Activated CD4-positive, alpha-beta T cell treated with anti-CD3 and anti-CD28 coated beads, Interleukin-2, amount 50 U/mL, for 48 hours (primary cell): ENCODE measurements at regions not wholly inside any gene's neighbourhood (a gene's known extent, or its start where the extent isn't known, plus 50 kb on each side); places are given as distances from the start of the nearest gene placed in this dataset.
"Not testable (repeated sequence)": the region's sequence is repeated elsewhere in the genome, so short reads cannot be mapped to it uniquely, and the experiment has no call there.

Source experiments
- DNase-seq, 2 experiments: peaks; one replicate each; pipeline ENCODE4 v3.0.0-alpha.2; 2020

DNA sequence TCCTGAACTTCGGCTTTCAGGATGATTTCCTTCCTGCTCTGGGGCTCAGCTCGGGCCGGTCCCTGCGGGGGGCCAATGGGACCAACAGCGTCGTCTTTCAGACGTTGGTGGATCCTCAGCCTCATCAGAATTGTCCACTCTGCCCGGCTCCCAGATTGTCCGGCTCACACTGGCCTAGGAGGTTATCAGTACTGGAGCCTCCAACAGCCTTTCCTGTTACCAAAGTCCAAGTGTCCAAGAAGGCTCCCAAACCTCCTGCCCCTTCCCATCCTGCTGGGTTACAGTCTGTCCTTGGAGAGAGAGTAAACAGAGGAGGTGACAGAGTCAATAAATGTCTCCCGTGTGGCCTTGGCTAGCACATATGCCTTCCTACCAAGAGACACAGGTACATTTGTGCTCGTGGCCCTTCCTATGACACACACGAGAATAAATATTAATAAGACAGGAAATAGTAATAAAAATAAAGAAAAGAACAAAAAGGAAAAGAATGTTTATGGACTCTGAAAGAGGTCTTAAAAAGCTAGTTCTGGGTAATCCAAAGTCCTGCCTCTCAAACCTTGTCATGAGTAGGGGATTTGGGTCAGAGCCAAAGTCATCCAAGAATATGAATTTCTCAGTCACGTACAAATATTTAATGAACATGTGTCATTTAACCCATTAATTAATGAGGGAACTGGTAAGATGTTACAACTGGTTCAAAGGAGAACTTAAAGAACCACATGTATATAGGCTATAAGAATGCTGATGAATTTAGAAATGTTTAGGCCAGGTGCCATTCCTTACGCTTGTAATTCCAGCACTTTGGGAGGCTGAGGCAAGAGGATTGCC lies 80.8 kb upstream of the SLC2A1 start:
- DNase-seq = no peak

DNA sequence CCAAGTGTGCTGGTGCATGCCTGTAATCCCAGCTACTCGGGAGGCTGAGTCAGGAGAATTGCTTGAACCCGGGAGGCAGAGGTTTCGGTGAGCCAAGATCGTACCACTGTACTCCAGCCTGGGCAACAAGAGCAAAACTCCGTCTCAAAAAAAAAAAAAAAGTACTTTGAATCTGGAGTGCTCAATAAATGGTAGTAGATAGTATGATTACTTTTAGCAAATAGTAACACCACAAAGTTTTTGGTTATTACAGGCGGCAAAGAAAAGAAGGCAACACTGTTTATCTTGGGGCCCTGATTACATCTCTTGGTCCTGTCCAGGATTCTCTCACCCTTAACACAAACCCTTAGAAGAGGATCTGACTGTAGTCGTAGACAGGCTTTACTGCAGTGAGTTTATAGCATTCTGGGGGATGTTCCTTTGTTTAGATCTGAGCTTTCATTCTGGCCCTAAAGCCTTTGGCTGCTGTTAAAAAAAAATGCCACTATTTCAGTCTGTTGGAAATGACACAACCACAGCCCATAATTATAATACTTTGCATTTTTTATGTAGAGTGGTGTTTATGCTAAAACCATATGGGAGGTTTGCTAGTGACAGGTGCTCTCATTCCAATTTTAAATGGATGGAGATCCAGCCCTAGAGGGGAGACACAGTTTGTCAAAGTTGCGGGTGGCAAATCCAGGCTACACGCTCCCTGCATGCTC lies 79.7 kb upstream of the SLC2A1 start:
- DNase-seq = no peak

DNA sequence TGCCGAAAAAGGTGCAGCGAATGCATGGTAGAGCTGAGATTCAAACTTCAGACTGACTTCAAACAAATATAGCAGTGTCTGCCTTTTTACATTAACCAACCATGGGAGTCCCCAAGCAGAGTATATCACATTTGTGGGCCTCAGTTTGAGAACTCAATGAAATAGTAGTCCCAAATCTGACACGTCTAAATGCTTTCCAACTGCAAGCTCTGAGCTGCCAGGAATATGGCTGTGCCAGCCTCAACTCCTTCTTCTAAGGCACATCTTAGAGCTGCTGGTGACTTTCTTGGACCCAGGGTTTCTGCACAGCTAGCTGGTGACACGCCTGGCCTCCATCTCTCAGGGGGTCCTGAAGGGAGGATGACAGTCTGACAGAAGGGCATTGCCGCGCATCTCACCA lies 78.8 kb upstream of the SLC2A1 start:
- DNase-seq = no peak

DNA sequence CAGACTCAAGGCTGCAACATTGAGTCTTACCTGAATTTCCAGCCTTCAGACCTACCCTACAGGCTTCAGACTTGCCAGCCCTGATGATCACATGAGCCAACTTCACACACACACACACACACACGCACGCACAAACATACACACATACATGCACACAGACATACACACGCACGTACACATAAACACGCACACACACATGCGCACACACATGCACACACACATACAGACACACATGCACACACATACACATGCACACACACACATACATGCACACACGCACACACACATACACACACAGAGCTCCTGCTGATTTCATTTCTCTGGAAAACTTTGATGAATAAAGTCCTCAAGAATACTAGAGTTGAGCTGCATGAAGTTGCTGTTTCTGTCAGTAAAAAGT lies 78.3 kb upstream of the SLC2A1 start:
- no peak for DNase-seq

DNA sequence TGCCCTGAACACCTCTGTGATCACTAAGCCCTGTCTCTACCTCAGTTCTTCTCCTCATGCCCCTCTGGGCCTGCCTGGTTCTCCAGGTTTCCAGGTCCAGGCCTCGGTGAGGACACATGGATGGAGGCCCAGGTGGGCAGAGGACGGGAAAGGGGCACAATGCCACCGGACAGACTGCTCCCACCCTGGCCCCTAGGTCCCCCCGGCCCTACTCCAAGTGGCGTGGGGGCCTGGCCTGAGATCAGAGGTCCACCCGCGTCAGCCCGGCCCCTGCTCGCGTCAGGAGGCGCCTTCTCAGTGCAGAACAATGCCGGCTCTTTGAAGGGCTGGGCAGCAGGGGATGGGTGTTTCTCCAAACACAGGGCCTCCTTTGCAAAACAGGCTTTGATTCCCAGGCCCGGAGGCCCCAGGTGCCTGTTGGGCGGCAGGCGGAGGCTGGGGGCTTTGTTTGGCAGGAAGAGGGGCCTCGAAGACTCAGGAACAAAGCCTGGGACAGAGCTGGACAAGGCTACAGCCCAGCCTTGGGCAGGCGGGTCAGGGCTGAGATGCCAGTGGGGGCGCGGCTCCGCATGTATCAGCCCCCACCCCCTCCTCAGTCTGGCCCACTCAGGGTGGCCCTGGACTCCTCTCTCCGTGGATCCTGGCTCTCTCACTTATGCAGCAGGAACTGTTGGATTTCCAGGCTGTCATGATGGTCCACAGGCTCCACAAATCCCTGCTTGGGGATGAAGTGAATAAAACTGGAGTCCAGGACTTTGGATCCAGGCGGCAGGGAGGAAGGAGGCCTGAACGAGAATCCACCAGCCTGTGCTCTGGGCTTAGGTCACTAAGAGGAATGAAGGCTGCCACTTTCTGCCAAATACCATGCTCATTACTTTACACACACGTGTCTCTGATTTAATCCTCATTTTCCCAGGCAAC lies 77.4 kb upstream of the SLC2A1 start:
- DNase-seq = no peak

DNA sequence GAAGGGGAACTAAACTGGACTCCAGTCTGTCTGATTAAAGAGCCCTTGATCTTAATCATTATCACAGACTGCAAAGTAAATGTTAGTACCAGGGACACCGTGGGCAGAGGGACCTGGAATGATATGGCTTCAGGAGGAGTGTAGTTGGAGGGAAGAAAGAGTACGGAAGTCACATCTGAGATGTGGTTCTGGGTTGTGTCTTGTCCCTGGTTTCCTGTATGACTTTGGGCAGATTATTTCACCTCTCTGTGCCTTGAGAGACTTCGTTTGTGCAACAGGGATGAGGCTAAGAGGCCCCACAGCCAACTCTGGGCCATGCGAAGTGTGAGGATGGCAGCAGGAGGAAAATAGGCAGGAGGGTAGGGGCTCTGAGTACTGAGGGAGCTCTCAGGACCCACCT lies 76.1 kb upstream of the SLC2A1 start:
- DNase-seq = no peak

DNA sequence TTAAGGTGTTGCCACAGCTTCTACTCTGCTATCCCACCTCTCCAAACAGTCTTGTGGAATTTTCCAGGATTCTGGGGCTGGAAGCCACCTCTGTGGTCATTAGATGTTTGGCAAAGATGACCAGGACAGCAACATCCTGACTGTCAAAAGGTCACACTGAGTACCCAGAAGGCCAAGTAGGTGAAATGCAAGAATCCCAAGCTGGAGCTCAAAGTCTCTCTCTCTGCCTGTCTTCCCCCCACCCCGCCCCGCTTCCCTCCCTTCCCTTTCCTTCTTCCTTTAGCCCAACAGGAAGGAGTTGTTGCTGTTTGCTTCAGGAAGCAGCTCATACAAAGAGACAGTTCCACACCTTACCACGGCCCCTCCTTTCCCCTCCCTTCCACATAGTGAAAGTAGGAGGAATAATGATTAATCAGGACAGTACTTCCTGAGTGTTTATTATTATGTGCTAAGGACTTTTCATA lies 75.6 kb upstream of the SLC2A1 start:
- no peak for DNase-seq

DNA sequence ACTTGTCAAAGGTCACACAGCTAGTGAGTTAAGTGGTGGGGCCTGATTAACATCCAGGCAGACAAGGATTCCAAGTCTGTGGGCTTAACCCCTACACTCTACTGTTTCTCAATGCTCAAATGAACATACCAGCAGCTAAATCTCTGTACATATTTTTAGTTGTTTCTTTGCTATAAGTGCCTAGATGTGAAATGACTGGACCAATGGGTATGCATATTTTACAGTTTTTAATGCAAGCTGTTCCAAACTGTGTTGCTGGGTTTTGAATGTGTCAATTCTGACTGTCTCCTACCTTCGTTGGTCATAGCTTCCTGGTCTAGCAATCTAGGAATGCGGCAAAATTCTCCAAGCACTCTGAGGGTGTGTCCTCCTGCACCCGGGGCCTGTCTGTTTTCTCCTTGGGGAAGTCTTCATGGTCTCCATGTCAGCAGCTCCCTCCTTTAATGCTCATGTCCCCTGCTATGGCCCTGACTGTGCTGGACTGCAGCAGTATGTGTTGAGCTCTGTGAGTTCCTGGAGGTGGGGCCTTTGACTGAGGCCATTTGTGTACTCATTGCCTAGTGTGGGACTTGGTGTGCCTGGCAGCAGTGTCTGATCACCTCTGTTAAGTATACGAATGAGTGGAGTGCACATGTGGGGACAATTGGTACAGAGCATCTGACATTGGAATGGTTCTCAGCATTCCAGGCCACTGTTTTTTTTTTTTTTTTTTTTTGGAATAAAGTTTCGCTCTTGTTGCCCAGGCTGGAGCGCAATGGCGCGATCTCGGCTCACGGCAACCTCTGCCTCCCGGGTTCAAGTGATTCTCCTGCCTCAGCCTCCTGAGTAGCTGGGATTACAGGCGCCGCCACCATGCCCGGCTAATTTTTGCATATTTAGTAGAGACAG lies 72.9 kb upstream of the SLC2A1 start:
- DNase-seq = no peak

DNA sequence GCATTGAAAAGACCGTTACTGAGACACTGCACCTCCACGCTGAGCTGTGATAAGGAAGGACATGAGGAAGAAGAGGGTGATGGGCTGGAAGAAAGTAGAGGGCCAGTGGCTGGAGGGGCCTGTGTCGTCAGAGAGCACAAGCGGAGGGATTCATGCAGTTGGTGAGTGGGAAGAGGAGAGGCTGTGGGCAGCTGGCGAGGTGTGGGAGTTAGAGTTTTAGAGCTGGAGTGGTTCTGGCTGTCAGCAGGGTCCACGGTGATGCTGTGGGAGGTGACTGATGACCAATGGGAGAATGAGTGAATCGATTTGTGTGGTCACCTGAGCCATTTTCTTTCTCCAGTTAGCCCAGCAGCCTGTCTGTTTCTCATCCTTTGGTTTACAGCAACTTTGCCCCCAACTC lies 66.2 kb upstream of the SLC2A1 start:
- DNase-seq = no peak

DNA sequence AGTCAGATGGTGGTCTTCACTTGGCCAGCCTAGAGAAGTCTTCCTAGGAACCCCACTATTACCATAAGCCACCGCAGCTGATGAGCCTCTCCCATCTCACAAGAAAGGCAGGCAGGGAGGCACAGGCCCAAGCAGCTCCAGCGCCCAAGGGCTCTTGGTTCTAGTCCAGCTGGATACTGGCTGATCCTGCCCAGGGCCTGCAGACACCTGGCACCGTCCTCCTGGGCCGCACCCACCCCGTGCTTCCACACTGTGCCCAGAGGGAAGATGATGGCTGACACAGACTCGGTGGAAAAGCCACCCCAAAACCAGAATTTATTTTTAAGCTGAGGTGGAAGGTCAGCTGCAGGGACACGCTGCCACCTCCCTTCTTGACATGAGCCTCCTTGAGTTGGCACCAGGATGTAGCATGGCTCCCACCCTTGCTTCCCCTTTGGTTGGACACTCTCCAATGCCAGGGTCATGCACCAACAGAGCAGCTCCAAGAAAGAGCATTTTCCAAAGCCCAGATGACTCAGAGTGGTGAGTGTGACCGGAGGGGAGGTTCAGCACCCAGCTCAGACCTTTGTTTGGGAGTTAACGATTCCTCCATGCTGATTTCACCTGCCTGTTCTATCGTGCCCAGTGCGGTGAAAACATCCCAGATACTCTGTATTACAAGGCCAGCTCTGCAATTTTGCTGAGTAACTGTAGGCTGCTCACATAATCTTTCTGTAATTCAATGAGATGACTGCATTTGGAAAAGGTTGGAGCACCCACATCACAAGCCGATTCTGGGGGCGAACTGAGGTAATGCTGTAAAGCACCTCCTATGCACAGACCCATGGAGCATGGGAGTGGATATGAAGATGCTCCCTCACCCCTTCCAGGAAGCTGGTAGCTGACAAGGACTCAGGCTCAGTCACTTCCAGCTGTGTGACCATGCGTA lies 63.1 kb upstream of the SLC2A1 start:
- no peak for DNase-seq

DNA sequence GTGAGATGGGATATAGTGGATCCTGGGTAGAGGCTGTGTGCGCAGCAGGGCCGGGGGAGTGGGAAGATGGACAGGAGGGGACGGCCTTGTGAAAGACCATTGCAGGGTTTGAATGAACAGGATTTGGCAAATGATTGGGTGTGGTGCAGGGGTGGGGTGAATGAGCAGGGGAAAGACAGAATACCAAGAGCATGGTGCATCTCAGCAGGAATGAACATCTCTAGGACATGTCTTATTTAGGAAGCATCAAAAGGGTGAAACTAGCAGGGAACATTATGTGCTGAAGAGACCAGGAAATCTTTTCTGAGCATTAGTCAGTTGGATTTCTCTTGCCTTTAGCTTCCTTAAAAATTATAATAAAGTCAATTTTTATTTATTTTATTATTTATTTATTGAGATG lies 60.6 kb upstream of the SLC2A1 start:
- no peak for DNase-seq

DNA sequence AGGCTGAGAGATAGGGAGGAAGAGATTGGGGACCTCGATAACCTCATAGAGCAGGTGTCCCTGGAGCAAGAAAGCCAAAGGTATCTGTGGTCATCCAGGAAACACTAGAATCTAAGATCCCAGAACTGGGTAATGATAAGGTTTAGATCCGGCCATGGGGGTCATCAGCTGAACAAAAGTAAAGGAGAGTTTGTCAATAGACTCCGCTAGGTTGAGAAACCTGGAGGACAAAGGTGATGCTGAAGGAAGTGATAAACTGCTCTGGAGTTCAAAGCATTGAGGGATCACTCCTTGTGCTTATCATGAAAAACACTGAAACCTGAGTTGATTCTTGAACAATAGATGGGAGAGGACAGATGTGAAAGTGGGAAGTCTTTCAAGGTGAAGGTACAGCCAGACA lies 59.5 kb upstream of the SLC2A1 start:
- no peak for DNase-seq

DNA sequence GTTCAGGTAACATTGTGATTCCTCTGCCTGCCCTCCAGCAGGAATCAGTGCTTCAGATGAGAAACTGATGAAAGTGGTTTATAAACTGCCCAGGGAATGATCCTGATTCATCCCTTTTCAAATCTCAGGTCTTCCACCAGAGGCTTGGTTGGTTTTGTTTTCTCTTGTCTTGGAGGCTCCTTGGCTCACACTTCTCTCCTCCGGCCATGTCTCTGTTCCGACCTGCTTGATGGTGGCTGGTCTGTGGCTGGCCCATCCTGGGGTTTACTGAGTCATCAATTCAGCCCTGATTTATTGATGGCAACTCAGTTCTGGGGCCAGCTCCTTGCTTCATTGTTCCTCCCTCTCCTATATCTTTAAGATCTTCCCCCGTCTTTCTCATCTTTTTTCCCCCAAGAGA lies 56.6 kb upstream of the SLC2A1 start:
- DNase-seq = no peak

DNA sequence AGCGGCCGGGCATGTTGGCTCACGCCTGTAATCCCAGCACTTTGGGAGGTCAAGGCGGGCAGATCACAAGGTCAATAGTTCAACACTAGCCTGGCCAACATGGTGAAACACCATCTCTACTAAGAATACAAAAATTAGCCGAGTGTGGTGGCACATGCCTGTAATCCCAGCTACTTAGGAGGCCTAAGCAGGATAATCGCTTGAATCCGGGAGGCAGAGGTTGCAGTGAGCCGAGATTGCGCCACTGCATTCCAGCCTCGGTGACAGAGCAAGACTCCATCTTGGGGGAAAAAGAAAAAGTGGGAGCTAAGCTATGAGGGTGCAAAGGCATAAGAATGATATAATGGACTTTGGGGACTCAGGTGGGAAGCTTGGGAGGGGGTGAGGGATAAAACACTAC lies 55.9 kb upstream of the SLC2A1 start:
- not testable (repeated sequence) for DNase-seq

DNA sequence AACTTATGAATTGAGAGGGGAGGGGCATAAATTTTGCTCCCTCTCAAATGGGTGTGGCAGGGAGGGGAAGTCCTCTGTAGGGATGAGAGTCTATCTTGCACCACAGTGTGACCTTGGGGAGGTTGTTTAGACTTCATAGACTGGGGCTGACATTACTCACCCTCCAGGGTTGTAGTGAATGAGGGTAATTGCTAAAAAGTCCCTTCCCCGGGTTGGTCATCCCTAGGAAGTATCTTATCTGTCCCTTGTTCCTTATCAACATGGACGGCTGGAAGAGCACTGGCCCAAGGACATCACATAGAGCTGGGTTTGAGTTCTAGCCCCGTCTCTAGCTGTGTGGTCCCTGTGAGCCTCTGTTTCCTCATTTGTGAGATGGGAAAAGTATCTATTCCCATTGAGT lies 52.4 kb upstream of the SLC2A1 start:
- DNase-seq = no peak

DNA sequence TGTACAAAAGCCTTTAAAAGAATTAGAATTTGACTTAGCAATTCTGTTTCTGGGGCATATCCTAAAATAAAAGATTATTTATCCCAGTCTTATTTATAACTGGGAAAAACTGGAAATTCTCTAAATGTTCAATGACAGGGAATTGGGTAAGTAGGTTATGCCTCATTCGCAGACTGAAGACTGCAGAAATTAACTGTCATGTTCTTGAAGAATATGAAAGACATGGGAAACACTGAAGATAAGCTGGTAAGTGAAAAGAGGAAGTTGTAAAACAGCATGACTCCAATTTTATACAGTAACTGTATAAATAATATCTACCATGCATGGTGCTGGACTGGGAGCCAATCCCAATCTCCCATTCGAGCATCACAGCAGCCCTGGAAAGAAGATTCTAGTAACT lies 50.6 kb upstream of the SLC2A1 start:
- no peak for DNase-seq

DNA sequence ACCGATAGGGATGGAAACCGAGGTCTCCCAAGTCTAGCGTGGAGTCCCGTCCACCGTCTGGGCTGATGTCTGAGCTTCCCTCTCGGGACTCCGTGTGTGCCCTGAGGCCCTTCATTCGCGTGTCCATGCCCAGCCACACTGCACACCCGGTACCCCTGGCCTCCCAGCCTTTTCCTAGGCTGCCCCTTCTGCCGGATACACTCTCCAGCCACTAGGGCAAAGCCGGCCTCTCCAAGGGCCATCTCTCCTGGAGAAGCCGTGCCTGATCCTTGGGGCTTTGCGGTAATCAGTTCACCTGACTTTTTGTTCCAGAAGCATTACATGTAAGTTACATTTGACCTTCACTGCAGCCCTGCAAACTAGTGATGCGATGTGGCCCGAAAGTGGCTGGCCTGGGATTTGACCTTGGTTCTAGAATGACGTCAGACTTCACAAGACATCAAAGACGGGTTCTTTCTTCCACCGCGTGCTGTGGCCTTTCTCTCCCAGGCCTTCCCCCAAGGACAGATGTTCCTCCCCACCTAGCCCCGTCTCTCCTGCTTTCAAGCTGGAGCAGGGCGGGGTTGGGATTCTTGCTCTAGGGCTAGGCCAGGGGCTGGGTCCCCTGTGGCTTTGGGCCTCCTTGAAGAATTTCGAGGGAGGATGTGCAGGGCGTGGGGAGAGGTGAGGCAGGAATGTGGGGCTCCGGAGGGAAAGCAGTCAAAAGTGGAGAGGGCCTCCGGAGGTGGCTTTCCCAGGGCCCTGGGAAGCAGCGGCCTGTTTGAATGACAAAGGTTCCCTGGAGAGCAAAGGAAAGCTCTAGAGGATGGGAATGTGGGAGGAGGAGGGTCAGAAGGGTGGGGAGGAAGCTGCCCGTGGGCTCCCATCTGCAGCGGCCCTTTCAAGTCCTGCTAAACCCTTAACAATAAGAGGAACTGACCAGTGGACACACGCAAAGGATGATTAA lies 49.7 kb upstream of the SLC2A1 start:
- no peak for DNase-seq
